ENCODE measurements at regions not wholly inside any gene's neighbourhood (a gene's known extent, or its start where the extent isn't known, plus 50 kb on each side); places are given as distances from the start of the nearest gene placed in this dataset.

- dilution Hi-C loops (cut with MboI; ENCODE audit: extremely low pct_ligation_motif_present, low sequenced_read_pairs) (no loop called here), intact Hi-C loops (cut with micrococcal nuclease) (loop anchor here (2.0 kb wide), 1 partner anchor 63 kb away; no protein-coding TSS in a partner anchor)
- Histone ChIP-seq H4K20me1 (replicated peaks; ENCODE audit: control insufficient read depth, extremely low read depth, insufficient read depth, low read length) (no peaks in the 10 kb centered on the region), H3K36me3 (ENCODE audit: control insufficient read depth in 2 of 2, extremely low read depth in 1 of 2, insufficient read depth in 2 of 2, low read length in 2 of 2) (no peaks in the 10 kb centered on the region), H3K27me3 (ENCODE audit: control insufficient read depth in 2 of 2, insufficient read depth in 2 of 2, low read length in 2 of 2) (peaks cover 0 to 5% of the 10 kb centered on the region in 2 experiments), H3K27ac (ENCODE audit: insufficient read depth, low read depth, low read length) (no peak overlapping the region), H3K9ac (replicated peaks; ENCODE audit: extremely low read depth, insufficient read depth, low read length) (no peak overlapping the region), H3K4me2 (ENCODE audit: insufficient read depth, low read length) (no peak overlapping the region), H3K79me2 (ENCODE audit: control insufficient read depth, insufficient read depth, low read length) (no peaks in the 10 kb centered on the region), H3K9me3 (replicated peaks; ENCODE audit: control insufficient read depth, insufficient read depth, low read length) (no peaks in the 10 kb centered on the region), H3K4me3 (replicated peaks in 1 of 3; ENCODE audit: insufficient read depth in 1 of 3, low read depth in 1 of 3, low read length in 3 of 3) (no peak overlapping the region), H3K4me1 (ENCODE audit: control insufficient read depth, extremely low read depth, insufficient read depth, low read length) (peaks cover 7% of the 10 kb centered on the region), H3K9me1 (replicated peaks; ENCODE audit: control insufficient read depth, extremely low read depth, insufficient read depth, low read length) (no peaks in the 10 kb centered on the region), H2AFZ (ENCODE audit: low read depth, low read length) (no peak overlapping the region)
- CTCF ChIA-PET, result no interaction called here
- DNase-seq (ENCODE audit: low read depth, low spot score) (no peak), FAIRE-seq (no peak)
- TF ChIP-seq CTCF (IDR thresholded peaks at IDR 0.05; ENCODE audit: extremely low read depth in 1 of 2, insufficient read depth in 1 of 2, low read depth in 1 of 2, low read length in 2 of 2) (no peak), MAX (IDR thresholded peaks at IDR 0.05; ENCODE audit: insufficient read depth, insufficient read length) (no peak), FOS (IDR thresholded peaks at IDR 0.05; ENCODE audit: borderline replicate concordance, insufficient read depth, low read length) (no peak), MYC (IDR thresholded peaks at IDR 0.05; ENCODE audit: low read depth, low read length) (no peak), JUN (IDR thresholded peaks at IDR 0.05; ENCODE audit: borderline replicate concordance, insufficient read depth, insufficient read length, low read depth) (no peak)
- no TSS peak for BruUV-seq (replicated peaks)
- POLR2A ChIA-PET, result no interaction called here
Observed at GRCh38 chr10:129321727-129322126, 145.3 kb upstream of the MGMT start.
